ENCODE measurements at regions not wholly inside any gene's neighbourhood (a gene's known extent, or its start where the extent isn't known, plus 50 kb on each side); places are given as distances from the start of the nearest gene placed in this dataset.

DNA sequence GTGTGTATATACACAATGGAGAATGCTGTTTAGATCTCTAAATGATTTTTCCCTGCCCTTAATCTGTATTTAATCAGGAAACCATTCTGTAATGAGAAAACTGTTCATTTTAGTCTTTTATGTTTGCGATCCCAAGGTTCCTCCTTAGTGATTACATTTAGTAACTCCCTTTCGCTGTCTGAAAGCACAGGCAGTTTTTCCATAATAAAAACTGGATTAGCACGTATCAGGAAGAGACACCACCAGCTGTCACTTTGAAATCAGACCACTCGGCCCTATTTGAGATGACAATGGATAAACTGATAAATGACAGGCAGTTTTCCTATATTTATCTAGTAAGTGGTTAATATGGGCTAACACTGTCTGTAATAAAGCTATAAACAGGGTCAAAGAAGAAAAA, 370.9 kb downstream of the NR4A2 start:
- TF ChIP-seq ZNF473 (tag by site-specific recombination; IDR thresholded peaks at IDR 0.05) (no peak), KLF1 (tag by site-specific recombination; IDR thresholded peaks at IDR 0.05) (no peak), TCF7L2 (IDR thresholded peaks at IDR 0.05; ENCODE audit: borderline replicate concordance, low read depth, low read length) (no peak)
- TF ChIP-seq, protein P1, sequence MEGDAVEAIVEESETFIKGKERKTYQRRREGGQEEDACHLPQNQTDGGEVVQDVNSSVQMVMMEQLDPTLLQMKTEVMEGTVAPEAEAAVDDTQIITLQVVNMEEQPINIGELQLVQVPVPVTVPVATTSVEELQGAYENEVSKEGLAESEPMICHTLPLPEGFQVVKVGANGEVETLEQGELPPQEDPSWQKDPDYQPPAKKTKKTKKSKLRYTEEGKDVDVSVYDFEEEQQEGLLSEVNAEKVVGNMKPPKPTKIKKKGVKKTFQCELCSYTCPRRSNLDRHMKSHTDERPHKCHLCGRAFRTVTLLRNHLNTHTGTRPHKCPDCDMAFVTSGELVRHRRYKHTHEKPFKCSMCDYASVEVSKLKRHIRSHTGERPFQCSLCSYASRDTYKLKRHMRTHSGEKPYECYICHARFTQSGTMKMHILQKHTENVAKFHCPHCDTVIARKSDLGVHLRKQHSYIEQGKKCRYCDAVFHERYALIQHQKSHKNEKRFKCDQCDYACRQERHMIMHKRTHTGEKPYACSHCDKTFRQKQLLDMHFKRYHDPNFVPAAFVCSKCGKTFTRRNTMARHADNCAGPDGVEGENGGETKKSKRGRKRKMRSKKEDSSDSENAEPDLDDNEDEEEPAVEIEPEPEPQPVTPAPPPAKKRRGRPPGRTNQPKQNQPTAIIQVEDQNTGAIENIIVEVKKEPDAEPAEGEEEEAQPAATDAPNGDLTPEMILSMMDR (tag by site-specific recombination; IDR thresholded peaks at IDR 0.05) = no peak
